Amniotic stem cell (primary cell): ENCODE measurements at regions not wholly inside any gene's neighbourhood (a gene's known extent, or its start where the extent isn't known, plus 50 kb on each side); places are given as distances from the start of the nearest gene placed in this dataset.
A peak's percentile ranks its signal among the peaks of the same experiment; 100 is the strongest.

ENCODE experiments used
- DNase-seq: peaks from one replicate; lab custom pipeline; 2025; lab: John Stamatoyannopoulos, UW

DNA sequence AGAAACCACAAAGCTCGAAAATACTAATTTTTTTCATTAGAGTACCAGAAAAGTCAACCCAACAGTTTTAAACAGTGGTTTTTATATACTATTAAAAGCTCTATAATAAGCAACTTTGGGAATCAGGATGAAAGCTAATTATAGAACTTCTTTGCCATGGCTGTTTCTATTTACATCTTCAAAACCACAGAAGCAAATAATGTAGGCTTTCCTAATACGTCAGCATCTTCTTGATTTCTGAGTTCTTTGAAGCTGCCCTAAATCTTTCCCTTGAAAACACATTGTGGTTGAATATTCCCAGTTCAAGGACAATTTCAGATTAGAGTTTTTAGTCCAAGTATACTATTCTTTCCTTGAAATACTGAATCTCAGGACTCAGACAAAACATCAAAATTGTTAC is 460.2 kb upstream of the FAT1 start:
- no peak for DNase-seq

DNA sequence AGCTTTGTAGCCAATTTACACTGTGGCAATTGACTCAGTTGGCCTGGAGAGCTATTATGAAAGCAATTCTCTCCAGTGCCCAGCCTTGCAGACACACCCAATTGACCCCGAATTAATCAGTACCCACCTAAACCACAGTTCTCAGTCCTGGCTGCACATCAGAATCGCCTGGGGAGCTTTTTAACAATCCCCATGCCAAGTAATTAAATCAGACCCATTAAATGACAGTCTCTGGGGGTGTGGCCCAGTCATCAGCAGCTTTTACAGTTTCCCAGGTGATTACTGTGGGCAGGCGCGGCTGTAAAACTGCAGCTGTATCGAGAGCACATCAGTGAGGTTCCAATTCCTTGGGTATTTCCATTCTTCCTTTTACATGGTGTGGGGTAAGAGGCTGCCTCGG is 460.9 kb upstream of the FAT1 start:
- DNase-seq: no peak

DNA sequence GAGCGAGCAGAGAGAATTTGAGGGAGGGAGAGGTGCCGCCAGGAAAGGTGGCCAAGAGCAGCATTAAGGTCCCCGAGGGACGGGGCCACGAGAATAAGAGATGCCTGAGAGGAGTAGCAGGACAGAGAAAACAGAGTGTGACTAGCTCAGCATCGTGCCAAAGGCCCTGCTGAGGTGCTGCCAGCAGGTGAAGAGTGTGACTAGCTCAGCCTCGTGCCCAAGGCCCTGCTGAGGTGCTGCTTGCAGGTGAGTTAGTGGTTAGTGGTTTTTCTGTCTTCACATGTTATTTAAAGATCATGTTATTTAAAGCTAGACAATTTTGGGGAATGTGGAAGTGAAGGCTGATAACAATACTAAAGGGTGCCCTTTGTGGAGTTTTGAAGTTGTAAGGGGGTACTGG is 464.5 kb upstream of the FAT1 start:
- DNase-seq: no peak

DNA sequence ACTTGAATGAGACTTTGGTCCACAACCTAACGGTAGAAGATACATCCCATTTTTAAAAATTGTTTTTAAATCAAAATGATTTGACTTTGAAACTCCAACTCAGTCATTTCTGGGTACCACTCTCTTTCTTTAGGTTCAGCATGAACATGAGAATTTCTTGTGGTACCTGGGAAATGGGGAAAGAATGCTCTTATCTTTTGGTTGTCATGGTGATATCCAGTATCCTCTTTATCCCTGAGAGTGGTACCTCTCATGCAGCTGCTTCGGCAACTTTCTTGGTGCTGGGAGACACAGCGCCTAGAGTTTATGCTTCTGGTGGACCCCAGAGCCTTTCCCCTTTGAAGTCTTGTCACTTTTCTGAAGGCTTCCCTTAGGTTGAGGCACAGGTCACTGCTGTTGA is 465.1 kb upstream of the FAT1 start:
- DNase-seq: no peak

DNA sequence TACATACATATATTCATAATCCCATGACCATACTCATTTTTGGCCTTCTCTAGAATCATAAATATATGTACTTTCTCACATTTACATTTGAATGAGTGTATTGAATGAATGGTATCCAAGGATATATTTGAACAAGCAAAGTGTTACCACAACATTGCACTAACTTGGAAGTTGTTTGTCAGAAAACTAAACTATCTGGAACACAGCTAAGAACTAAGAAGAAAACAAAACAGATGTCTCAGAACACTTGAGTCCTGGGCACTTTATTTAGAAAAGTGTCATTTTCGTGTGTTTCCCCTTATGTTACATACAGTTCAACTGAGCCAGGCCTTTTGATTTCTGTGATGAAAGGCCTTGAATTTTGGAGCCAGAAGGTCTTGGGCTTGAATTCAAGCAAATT is 466.7 kb upstream of the FAT1 start:
- DNase-seq: no peak

DNA sequence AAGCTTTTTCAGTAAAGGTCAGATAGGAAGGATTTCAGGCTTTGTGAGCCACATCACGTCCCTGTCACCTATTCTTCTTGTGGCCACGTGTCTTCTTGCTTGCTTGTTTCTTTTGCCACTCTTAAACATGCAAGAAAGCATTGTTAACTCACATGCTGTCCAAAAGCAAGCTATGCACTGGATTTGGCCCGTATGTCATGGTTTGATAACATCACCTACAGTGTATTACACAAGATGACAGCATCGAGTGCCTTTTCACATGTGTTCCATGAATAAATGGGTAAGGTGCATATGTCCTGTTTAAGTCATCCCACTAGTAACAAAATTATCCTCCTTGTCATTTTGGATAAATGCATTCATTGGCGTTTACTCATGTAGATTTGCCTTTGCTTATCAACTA is 468.0 kb upstream of the FAT1 start:
- DNase-seq: no peak

DNA sequence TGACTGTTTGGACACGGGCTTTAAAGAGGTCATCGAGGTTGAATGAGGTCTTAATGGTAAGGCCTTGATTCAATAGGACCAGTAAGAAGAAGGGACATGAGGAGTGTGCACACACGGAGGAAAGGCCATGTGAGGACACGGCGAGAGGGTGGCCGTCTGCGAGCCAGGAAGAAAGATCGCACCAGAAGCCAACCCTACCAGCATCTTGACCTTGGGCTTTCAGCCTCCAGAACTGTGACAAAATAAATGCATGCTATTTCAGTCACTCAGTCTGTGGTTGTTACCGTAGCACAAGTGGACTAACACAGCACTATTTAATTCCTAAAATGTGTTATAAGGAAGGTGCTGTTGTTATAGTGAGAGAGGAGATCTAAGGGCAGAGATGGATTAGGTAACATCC is 468.6 kb upstream of the FAT1 start:
- DNase-seq: no peak

DNA sequence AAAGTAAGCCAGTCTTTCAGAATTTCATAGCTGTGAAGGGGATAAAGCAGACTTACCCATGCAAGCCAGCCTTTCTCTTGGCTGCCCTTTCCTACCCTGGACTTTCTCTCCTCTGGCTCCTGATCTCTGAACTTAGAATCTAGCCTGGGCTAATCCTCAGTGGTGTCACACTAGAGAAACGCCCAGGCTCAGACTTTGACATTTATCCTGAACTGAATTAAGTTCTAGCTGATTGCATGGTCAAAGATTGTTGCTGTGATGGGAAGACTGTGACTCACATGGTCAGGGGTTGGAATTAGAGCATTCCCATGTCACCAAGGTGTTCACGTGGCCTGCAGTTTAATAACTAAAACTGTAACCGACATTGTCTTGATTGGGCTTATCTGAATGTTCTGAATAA is 469.5 kb upstream of the FAT1 start:
- DNase-seq: no peak

DNA sequence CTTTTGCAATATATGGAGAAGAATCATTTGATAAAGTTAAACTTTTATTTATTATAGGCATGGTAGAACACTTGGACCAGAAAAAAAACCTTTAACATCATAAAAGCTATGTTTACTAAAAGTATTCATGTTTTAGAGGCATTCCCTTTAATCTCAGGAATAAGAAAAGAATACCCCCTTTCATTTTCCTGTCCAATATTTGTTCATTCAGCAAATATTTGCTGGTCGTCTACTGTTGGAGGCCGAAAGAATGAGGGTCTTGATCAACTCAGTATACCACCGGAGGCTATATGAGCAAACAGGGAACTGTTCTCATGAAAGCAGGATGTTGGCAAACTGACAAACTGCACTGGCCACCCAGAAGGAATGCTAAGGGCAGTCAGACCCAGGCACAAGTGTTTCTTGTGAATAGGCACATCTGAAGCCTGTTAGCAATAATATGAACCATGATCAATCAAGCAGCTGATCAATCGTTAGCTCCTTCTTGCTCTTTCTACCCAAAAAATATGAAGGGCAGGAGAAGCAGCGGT is 480.8 kb upstream of the FAT1 start:
- no peak for DNase-seq

DNA sequence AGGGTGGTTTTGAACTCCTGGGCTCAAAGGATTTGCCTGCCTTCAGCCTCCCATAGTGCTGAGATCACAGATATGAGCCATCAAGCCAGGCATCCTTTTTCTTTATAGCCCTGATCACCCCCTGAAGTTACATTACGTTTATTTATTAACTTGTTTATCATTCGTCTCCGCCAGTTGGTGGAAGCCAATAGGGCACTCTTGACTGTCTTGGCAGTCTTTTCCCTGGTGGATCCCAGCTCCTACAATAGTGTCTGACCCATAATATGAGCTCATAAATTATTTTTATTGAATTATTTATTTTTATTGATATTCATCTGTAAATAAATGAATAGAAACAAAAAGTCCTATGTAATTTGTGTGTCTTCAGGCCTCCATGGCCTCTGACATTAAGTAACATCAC is 484.3 kb upstream of the FAT1 start:
- DNase-seq: no peak

DNA sequence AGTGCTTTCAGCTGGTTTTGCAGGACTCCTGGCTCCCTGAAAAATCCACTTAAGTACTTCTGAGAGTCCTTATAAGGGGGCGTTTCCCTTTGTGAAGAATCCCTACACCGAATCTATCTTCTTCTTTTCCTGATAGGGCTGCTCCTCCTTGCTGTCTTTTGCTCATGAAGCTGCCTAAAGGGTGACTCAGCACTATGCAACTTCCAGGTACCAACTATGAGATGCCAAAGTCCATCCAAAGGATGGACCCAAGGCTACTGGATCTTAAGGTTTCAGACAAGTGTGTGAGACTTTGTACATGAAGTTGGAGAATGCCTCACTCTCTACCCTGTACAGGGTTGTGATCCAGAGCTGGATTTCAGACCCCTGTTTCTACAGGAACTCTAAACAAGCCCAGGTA is 485.0 kb upstream of the FAT1 start:
- no peak for DNase-seq

DNA sequence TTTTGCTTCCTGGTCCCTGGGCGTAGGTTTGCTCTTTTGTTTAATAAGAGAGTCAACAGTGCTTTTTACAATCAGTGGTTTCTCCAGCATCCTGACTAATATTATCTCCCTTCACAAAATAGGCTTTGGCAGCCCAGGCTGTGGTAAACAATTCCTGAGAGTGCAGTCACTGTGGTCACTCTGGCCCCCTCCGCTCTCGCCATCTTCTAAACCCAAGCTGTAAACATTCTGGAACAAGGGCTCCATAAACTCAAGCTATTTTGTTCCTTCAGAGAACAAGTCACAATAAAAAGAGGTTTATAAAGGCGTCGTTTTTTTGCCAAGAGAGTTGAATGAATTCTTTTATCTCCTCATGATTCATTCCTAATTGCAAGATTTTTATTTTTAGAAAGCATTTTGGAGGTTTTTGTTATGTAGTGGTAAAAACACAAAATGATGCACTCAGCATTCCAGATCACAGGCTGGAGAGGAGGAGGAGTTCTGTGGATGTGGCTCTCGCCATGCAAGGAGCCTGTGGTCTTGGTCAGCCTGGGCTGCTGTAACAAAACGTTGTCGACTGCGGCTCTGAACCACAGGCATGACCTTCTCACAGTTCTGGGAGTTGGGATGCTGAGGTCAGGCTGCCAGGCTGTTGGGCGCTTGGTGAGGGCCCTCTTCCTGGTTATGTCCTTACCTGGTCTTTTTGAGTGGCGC is 486.4 kb upstream of the FAT1 start:
- peak; percentile 11 for DNase-seq

DNA sequence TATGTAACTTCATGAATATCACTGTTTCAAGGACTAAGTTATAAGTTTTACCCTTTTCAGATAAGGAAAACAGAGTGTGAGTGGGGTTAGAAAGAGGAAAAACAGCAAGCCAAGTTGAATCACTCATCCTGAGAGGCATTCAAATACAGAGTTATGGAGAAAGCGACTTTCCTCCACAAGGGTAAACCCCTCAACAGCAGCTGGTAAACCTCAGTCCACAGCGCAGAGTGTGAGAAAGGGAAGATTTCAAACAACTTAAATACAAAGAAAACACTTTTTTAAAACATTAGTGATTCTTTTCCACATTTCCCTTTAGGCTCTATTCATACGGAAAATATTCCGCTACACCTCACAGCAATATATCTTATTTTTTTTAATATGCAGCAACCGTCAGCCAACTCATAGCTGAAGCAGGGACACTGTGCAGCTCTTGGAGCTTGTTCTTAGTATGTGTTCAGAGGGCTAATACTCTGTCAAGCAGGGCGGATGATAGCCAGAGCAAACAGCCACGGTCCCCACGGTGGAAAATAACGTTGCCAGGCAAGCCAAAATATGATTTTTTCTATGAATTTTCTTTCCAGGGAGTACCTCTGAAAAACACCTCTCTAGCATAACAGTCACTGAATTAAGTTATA is 488.9 kb upstream of the FAT1 start:
- no peak for DNase-seq

DNA sequence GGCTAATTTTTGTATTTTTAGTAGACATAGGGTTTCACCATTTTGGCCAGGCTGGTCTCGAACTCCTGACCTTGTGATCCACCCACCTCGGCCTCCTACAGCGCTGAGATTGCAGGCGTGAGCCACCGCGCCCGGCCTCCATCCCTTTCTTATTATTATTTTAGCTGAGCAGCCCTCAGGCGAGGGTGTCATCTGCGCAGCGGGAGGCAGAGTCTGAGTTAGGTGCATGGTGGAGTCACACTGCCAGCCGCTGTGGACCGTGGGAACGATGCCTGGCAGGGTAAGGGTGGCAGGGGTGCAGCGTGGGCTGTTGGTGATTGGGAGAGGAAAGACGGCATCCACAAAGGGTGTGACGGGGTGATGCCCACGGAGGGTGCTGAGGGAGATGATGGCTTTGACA is 491.8 kb upstream of the FAT1 start:
- no peak for DNase-seq

DNA sequence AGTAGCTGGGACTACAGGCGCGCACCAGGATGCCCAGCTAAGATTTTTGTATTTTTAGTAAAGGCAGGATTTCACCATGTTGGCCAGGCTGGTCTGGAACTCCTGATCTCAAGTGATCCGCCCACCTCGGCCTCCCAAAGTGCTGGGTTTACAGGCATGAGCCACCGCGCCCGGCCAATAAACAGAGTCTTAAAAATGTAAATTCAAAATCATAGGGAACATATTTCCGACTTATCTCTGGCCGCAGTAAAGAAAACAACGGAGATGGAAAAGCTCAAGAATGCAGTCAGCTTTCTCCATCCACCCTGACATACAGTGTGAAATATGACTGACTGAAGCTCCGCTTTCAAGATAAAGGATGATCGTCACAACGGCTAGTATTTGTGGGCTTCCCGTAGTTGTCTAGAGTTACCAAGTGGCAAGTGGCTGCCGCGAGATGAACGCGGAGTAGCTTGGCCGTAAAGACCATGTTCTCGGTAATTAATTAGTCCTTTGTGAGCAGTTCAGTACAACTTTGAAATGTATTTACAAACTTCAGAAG is 495.1 kb upstream of the FAT1 start:
- DNase-seq: no peak

DNA sequence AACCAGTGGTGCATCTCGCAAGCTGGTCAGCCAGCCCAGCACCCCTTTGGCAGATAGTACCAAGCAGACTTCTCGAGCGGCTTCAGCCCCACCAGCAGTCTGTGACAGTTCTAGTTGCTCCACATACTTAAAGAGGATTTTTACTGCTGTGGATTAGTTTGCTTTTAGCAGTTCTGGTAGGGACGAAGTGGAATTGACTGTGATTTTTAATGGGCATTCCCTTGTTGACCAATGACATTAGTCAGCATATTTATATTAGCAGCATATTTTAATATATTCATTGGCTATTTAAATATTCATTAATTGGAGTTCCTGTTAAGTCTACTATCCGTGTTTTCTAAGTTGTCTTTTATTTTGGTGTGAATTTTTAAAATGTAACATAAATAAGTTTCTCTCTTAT is 500.9 kb upstream of the FAT1 start:
- no peak for DNase-seq

DNA sequence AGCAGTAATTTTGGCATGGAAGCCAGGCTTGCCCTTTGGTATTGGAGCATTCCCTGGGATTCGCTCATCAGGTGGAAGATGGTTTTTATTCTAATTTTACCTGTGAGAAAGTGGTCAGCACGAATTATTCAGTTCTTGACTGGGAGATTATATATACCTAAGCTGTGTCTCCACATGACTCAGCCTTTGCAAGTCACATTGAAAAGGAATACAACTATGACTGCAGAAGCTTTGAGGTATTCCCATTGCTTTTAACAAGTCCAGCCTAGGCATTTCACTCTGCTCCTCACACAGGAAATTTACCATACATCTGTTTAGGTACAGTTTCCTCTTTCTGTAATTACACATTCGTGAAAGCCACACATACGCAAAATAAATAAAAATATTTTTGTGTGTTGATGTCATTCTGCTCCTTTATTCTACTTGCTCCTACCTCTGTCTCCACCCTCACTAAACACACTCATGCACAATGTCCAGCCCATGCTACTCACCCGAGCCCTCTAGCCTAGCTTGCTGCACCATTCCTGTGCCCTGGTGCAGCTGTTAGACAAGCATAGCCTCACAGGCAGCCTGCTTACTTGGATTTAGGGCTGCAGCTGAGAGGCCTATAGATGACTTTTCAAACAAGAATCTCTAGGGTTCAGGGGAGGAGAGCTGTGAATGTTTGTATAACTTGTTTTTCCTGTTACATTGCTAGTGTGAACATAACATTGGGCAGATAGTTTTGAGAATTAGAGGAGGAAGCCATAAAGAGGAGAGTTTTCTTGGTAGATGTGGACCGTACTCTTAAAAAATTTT is 504.4 kb upstream of the FAT1 start:
- DNase-seq: no peak

DNA sequence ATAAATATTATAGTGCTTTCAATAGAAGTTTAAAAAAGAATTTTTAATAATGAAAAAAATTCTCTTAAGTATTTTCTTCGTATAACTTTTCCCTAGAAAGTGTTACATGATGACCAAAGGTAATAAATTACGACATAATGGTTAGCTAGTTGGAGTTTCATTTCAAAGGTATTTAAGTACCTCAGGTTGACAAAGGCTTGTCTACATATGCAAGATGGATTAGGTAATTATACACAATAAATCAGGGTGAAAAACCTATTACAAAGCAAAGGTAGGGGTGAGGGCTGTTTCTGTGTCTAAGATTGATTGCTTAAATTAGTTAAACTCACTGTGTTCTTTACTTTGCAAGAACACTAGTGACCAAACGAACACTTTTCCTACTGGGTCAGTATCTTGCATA is 508.5 kb upstream of the FAT1 start:
- DNase-seq: no peak

DNA sequence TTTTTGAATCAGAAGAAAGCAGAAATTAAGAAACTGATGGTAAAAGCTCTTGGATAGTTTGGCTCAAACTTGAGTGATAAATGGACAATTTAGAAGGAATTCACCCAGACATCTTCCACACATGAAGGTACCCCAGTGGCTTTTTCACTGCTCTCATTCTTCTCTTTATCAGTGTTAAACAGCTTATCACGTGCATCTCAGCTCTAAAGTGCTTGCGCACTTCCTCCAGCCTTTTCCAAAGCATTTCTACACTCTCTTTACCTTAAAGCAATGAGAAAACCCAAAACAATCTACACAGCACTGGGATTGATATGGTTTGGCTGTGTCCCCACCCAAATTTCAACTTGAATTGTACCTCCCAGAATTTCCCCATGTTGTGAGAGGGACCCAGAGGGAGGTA is 509.1 kb upstream of the FAT1 start:
- no peak for DNase-seq

DNA sequence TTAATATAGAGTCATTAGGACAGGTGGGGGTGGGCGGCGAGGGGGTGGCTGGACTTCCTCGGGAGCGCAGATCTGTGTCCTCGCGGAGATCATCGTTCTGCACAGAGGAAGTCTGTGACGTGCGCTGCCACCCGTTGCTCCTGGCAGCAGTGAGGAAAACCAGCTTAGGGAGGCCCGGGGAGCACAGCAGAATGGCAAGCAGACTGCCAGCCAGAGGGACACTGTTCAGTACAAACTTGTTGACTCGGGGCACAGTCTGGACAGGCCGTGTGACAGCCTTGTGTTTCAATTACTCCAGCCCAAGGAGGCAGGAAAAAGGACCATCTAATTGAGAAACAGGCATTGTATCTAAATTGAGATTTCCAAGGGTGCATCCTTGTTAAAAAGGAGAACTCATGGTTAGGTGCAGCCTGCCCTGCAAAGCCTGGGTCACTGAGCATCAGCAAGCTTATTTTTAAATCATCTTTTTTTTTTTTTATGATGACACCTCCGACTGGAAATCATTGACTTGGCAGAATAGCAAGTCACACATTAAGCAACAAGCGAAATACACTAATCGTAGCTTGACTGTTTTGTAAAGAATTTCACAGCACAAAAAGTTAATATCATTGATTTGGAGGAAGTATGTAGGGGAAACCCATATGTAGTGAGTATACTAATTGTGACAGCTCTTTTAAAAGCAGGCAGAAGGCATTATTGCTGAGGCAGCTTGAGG is 512.0 kb upstream of the FAT1 start:
- no peak for DNase-seq

DNA sequence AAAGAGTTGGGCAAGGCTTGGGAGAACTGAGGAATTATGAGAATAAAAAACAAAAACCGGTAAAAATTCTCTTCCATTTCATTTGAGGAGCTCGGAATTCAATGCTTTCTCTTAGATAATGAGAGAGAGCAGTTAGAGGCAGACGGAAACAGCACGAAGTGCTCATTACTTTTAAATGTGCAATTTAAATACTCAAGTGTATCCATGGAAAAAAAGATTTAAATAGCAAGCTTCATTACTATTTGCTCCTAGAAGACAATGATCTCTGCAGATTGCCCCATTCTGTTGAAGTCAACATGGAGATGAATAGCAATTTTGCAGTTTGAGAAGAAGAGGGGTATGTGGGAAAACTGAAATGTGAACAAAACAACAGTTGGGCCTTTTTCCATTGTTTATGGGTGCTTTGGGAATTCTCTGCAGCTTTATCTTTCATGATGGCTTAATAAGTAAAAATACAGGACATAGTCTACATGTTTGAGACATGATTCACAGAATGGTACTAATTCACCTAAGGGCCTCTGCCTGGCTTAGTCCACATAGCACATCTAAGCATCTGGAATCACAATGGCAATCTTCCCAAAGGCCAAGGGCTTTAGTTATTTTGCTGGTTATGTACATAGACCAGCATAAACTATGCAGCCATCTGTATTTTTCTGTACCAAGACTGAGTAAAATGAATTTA is 512.7 kb upstream of the FAT1 start:
- DNase-seq: peak; percentile 8

DNA sequence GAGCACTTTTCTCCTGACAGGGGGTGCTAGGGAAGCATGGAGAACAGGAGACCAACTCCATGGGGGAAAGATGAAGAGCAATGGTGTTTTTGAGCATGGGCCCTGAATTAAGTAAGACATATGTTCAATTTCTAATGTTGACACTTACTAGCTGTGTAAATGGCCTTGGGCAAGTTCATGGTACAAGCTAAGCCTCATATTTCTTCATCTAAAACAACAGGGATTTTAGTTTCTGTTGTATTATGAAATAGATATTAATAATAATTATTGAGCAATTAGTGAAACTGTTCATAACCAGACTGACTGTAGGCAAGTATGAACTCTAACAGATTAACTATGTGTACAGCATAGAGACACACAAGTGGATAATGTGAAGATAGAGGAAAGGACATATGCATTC is 515.0 kb upstream of the FAT1 start:
- DNase-seq: no peak
